SK-N-SH (cell line): ENCODE measurements at regions not wholly inside any gene's neighbourhood (a gene's known extent, or its start where the extent isn't known, plus 50 kb on each side); places are given as distances from the start of the nearest gene placed in this dataset.
"Not testable (repeated sequence)": the region's sequence is repeated elsewhere in the genome, so short reads cannot be mapped to it uniquely, and the experiment has no call there.

ENCODE experiments used
- CTCF ChIA-PET: fragments of 300-600, 350-600 bp; formaldehyde crosslinking; extraction: SDS; loops from one replicate; lab custom pipeline; 2021; lab: Yijun Ruan, JAX
- POLR2A ChIA-PET: fragments of 350-600 bp; sonication (Branson Sonifier 250); formaldehyde crosslinking; extraction: SDS; loops from one replicate; lab custom pipeline; 2020; ENCODE audit warnings: antibody characterized with exemption, inconsistent platforms; lab: Yijun Ruan, JAX
- DNase-seq: peaks from one replicate; pipeline ENCODE4 v3.0.0; 2012
- H2AFZ ChIP-seq: fragments of 200-600 bp; sonication (generic); 2 replicates; pipeline ENCODE4 v1.8.1; 2016; ENCODE audit warnings: antibody characterized with exemption, mild to moderate bottlenecking, low read depth
- H3F3A ChIP-seq: fragments of 200-600 bp; sonication (generic); replicated peaks from 2 replicates; pipeline ENCODE3; 2016; ENCODE audit warnings: antibody characterized with exemption, mild to moderate bottlenecking; ENCODE audit not compliant: insufficient read depth
- H3K27ac ChIP-seq, 2 experiments: fragments of 200-500 bp in 1 of 2; fragments of 200-600 bp in 1 of 2; sonication (Bioruptor generic) in 1 of 2; sonication (generic), shearing (Covaris generic) in 1 of 2; 2 replicates each; pipeline versions ENCODE4 v1.5.1 to v1.6.1; 2014 to 2016; ENCODE audit warnings: low read depth in 2 of 2, inconsistent platforms in 1 of 2, low read length in 1 of 2, mild to moderate bottlenecking in 1 of 2, mixed read lengths in 1 of 2
- H3K27me3 ChIP-seq: fragments of 200-600 bp; sonication (generic), shearing (Covaris generic); 2 replicates; pipeline ENCODE4 v1.6.1; 2016; ENCODE audit warnings: mixed run types; ENCODE audit not compliant: insufficient read depth
- H3K36me3 ChIP-seq, 2 experiments: fragments of 200-500 bp in 1 of 2; fragments of 200-600 bp in 1 of 2; sonication (Bioruptor generic) in 1 of 2; sonication (generic) in 1 of 2; replicated peaks in 1 of 2; 2 replicates each; pipeline versions ENCODE3 to v1.5.1; 2014 to 2016; ENCODE audit warnings: low read length in 1 of 2, mild to moderate bottlenecking in 1 of 2; ENCODE audit not compliant: insufficient read depth in 2 of 2, control insufficient read depth in 1 of 2
- H3K4me1 ChIP-seq, 2 experiments: fragments of 200-500 bp in 1 of 2; fragments of 200-600 bp in 1 of 2; sonication (Bioruptor generic) in 1 of 2; sonication (generic), shearing (Covaris generic) in 1 of 2; 2 replicates each; pipeline versions ENCODE4 v1.5.1 to v1.6.1; 2014 to 2016; ENCODE audit warnings: low read depth in 1 of 2, low read length in 1 of 2, mixed run types in 1 of 2; ENCODE audit not compliant: insufficient read depth in 2 of 2, control insufficient read depth in 1 of 2
- H3K4me2 ChIP-seq: fragments of 200-600 bp; sonication (generic), shearing (Covaris generic); 2 replicates; pipeline ENCODE4 v1.6.1; 2017; ENCODE audit warnings: mixed run types
- H3K4me3 ChIP-seq, 2 experiments: fragments of 200-500 bp in 1 of 2; fragments of 200-600 bp in 1 of 2; sonication (Bioruptor generic) in 1 of 2; sonication (generic), shearing (Covaris generic) in 1 of 2; 2 replicates each; pipeline versions ENCODE4 v1.5.1 to v1.8.1; 2014 to 2016; ENCODE audit warnings: low read depth in 2 of 2, inconsistent platforms in 1 of 2, low read length in 1 of 2, mild to moderate bottlenecking in 1 of 2, mixed read lengths in 1 of 2, moderate library complexity in 1 of 2
- H3K79me2 ChIP-seq: fragments of 200-600 bp; sonication (generic); 2 replicates; pipeline ENCODE4 v1.8.1; 2017; ENCODE audit warnings: mild to moderate bottlenecking; ENCODE audit not compliant: insufficient read depth
- H3K9ac ChIP-seq: fragments of 200-600 bp; sonication (generic); 2 replicates; pipeline ENCODE4 v1.6.1; 2017; ENCODE audit warnings: mixed run types
- H3K9me2 ChIP-seq: fragments of 200-600 bp; sonication (generic); 2 replicates; pipeline ENCODE4 v1.6.1; 2017; ENCODE audit warnings: mixed run types
- H3K9me3 ChIP-seq: fragments of 200-600 bp; sonication (generic); 2 replicates; pipeline ENCODE4 v1.6.1; 2017; ENCODE audit warnings: mixed run types, mild to moderate bottlenecking, moderate library complexity
- H4K20me1 ChIP-seq: fragments of 200-600 bp; sonication (generic); 2 replicates; pipeline ENCODE4 v1.6.1; 2017; ENCODE audit warnings: mild to moderate bottlenecking, mixed run types; ENCODE audit not compliant: insufficient read depth
- WGBS: methylation state at CpG from one replicate; pipeline ENCODE4 v1.1.6; 2017; ENCODE audit warnings: low lambda C conversion rate; 5-methylcytosine and 5-hydroxymethylcytosine counted together

DNA sequence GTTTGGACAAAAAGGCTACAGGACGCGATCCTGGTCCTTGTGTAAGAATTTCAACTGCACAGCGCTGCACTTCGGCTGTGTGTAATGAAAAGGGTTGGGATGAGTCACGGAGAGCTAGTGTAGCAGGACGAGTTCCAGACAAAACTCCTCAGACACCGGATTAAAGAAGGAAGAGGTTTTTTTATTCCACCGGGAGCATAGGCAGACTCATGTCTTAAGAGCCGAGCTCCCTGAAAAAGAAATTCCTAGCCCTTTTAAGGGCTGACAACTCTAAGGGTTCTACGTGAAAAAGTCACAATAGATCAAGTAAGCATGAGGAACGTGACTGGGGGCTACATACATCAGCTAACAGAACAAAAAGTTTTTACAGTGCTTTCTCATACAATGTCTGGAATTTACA, 54.8 kb upstream of the FAM90A1 start:
- H3K9me3 ChIP-seq, H3K4me2 ChIP-seq, H3K9ac ChIP-seq, DNase-seq, H3K9me2 ChIP-seq, H3K4me1 ChIP-seq, H3K36me3 ChIP-seq, H2AFZ ChIP-seq, H3K79me2 ChIP-seq, H4K20me1 ChIP-seq, POLR2A ChIA-PET, H3K27me3 ChIP-seq, H3K4me3 ChIP-seq, CTCF ChIA-PET, H3F3A ChIP-seq, H3K27ac ChIP-seq: not testable (repeated sequence)
- WGBS = 24% methylated on average over 10 of the region's 11 CpGs

DNA sequence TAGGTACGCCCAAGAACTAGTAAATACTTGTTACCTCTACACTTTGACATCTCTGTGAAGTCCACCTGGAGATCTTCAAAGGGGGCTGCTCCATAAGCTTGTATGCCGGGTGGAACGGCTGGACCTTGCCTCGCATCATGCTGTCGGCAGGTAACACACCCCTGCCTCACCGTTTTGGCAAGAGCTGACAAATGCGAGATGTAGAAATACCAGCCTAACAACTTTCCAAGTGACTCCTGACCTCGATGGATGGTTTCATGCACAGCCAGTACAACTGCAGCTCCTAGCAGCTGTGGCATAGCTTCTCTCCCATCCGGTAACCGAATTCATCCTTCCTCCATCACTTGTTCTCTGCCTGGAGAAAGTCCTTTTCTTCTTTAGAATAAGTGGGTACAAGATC, 58.3 kb upstream of the FAM90A1 start:
- H3F3A ChIP-seq, H3K4me3 ChIP-seq, H3K27ac ChIP-seq, DNase-seq, H3K36me3 ChIP-seq, H3K79me2 ChIP-seq, H2AFZ ChIP-seq, H4K20me1 ChIP-seq, H3K9me3 ChIP-seq, H3K9me2 ChIP-seq, H3K9ac ChIP-seq, H3K4me2 ChIP-seq, CTCF ChIA-PET, H3K4me1 ChIP-seq, H3K27me3 ChIP-seq, POLR2A ChIA-PET: not testable (repeated sequence)
- WGBS = 51% methylated on average over 7 of the region's 10 CpGs

DNA sequence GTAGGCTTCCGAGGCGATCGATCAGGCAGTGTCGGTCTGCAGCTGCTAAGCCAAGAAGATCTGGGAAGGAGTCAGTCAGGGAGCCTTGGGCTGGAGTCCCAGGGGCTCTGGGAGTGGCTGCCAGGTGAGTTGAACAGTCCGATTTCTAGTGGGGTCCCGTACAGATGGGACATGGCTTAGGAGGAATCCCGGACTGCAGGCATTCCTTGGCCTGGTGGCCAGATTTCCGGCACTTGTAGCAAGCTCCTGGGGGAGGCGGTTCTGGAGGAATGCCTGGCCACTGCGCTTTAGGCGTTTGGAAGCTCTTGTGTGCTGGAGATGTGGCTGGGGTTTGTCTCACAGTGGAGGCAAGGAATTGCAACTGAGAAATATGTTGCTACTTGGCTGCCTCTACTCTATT, 64.3 kb upstream of the FAM90A1 start:
- H3K9me2 ChIP-seq, H3K4me3 ChIP-seq, H3K4me2 ChIP-seq, H3K79me2 ChIP-seq, H3K27ac ChIP-seq, H3K9me3 ChIP-seq, H3F3A ChIP-seq, H2AFZ ChIP-seq, POLR2A ChIA-PET, H3K4me1 ChIP-seq, H4K20me1 ChIP-seq, H3K36me3 ChIP-seq, CTCF ChIA-PET, H3K27me3 ChIP-seq, H3K9ac ChIP-seq, DNase-seq: not testable (repeated sequence)
- 12% methylated on average over 4 of the region's 11 CpGs for WGBS

DNA sequence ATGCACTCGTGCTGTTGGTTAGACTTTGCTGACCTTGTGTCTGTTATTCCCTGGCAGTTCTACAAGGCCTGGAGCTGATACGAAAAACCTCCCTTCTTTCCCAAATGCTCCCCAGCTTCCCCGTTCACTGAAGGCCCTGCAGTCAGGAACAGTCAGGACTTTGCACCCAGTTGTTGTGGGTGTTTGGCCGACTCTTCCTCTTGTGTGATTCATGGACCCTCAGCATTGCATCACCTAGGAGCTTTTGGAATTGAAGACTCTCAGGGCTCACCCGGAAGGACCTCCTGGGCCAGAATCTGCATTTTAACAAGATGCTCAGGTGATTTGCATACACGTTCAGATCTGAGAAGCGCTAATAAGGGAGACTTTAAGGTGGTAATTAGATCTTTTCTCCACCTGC, 67.2 kb upstream of the FAM90A1 start:
- H3K27ac ChIP-seq, H3K36me3 ChIP-seq, H3F3A ChIP-seq, H3K27me3 ChIP-seq, H3K4me1 ChIP-seq, H3K4me2 ChIP-seq, POLR2A ChIA-PET, H4K20me1 ChIP-seq, H3K4me3 ChIP-seq, H3K79me2 ChIP-seq, H3K9me3 ChIP-seq, CTCF ChIA-PET, H2AFZ ChIP-seq, H3K9ac ChIP-seq, H3K9me2 ChIP-seq, DNase-seq: not testable (repeated sequence)
- 8% methylated on average over 7 of the region's 7 CpGs for WGBS

DNA sequence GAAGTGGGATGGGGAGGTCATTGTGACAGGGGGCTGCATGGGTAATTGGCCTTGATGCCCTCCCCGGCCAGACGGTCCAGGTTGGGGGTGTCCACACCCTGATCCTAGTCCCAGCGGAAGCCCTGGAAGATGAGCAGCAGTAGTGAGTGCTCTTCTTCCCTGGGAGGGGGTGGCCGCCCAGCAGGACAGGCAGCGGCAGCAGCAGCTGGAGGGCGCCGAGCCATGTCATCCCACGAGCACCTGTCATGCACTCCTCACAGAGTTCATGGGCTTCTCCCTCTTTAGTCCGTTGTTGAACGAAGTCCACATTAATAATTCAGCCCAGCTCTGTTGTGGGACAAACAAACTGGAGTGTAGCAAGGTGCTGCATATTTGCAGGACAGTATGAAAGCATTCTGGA, 81.2 kb upstream of the FAM90A1 start:
- CTCF ChIA-PET, H3K4me2 ChIP-seq, H3K27ac ChIP-seq, H3K9ac ChIP-seq, DNase-seq, H3K36me3 ChIP-seq, H3K4me3 ChIP-seq, H3K9me2 ChIP-seq, POLR2A ChIA-PET, H4K20me1 ChIP-seq, H3K4me1 ChIP-seq, H2AFZ ChIP-seq, H3K9me3 ChIP-seq, H3K79me2 ChIP-seq, H3K27me3 ChIP-seq, H3F3A ChIP-seq: not testable (repeated sequence)
- WGBS = 6% methylated on average over 3 of the region's 10 CpGs

DNA sequence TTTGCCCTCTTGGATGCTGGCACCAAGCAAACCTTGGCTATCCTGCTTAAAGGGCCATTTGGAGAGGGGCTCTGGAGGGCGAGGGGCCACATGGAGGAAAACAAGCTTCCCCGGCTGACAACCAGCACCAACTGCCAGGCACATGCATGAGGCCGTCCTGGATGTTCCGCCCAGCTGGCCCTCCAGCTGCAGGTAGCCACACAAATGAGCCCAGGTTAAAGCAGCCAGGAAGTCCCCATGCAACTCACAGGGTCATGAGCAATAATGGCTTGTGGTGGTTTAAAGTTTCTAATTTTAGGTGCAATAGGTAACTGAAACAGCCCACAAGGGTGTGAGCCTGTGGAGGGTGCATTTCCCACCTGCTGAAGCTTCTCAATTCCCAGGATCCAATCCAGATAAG, 88.6 kb upstream of the FAM90A1 start:
- H2AFZ ChIP-seq, H3K9me2 ChIP-seq, H3K79me2 ChIP-seq, H3K27ac ChIP-seq, CTCF ChIA-PET, H3K27me3 ChIP-seq, H4K20me1 ChIP-seq, H3K4me2 ChIP-seq, H3K36me3 ChIP-seq, H3K4me3 ChIP-seq, DNase-seq, H3K9ac ChIP-seq, H3K4me1 ChIP-seq, H3K9me3 ChIP-seq, H3F3A ChIP-seq, POLR2A ChIA-PET: not testable (repeated sequence)
- WGBS = no CpG with 5 or more reads among the region's 4 CpGs

DNA sequence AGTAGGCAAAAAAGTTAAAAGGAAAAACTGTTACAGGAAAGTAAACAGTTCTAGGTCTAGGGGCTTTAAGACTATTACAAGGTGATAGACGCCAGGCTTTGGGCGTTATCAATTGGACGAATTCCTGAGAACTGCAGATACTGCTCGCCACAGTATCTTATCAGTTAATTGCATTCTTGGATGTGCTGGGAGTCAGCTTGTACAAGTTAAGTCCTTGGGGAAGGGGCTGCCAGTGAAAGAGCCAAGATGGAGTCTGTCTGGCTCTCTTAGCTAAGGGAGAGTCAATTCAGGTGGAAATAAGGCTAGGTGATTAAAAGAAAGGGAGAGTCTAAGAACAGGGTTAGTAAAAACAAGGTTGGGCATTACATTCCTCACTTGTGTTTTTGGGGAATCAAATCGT, 90.3 kb upstream of the FAM90A1 start:
- CTCF ChIA-PET, H3K9me2 ChIP-seq, H3K4me3 ChIP-seq, H3K79me2 ChIP-seq, H3K4me1 ChIP-seq, H3K36me3 ChIP-seq, H3F3A ChIP-seq, H4K20me1 ChIP-seq, H3K4me2 ChIP-seq, H2AFZ ChIP-seq, H3K27ac ChIP-seq, H3K9ac ChIP-seq, H3K9me3 ChIP-seq, POLR2A ChIA-PET, DNase-seq, H3K27me3 ChIP-seq: not testable (repeated sequence)
- WGBS = 6% methylated on average over 5 of the region's 5 CpGs
